Progenitor cell of endocrine pancreas (in vitro differentiated cells): ENCODE measurements at regions not wholly inside any gene's neighbourhood (a gene's known extent, or its start where the extent isn't known, plus 50 kb on each side); places are given as distances from the start of the nearest gene placed in this dataset.

Source experiments
- DNase-seq: peaks from one replicate; pipeline ENCODE4 v3.0.0; 2021; ENCODE audit warnings: low spot score; ENCODE audit not compliant: unreplicated experiment
- H3K27ac Mint-ChIP-seq: 2 replicates; pipeline ENCODE4 v1.8.0; 2021; ENCODE audit warnings: mild to moderate bottlenecking, moderate library complexity, mixed read lengths
- H3K27me3 Mint-ChIP-seq: 2 replicates; pipeline ENCODE4 v1.8.0; 2021; ENCODE audit warnings: mixed read lengths
- H3K36me3 Mint-ChIP-seq: 2 replicates; pipeline ENCODE4 v1.8.0; 2022; ENCODE audit warnings: mixed read lengths; ENCODE audit not compliant: insufficient read depth
- H3K4me1 Mint-ChIP-seq: 2 replicates; pipeline ENCODE4 v1.8.0; 2021; ENCODE audit warnings: low read depth, mixed read lengths
- H3K4me3 Mint-ChIP-seq: 2 replicates; pipeline ENCODE4 v1.8.0; 2021; ENCODE audit warnings: low read depth, mild to moderate bottlenecking, moderate library complexity, mixed read lengths
- H3K9me3 Mint-ChIP-seq: 2 replicates; pipeline ENCODE4 v1.8.0; 2021; ENCODE audit warnings: low read depth, mixed read lengths
- CTCF ChIP-seq: fragments of 200-600 bp; sonication (generic); IDR thresholded peaks from one replicate; pipeline ENCODE4 v1.5.0; 2021; ENCODE audit warnings: antibody characterized with exemption, mild to moderate bottlenecking; ENCODE audit not compliant: unreplicated experiment

- Mint-ChIP-seq H3K4me3 (no peak overlapping the region), H3K9me3 (peaks cover 7% of the 10 kb centered on the region), H3K36me3 (no peaks in the 10 kb centered on the region), H3K27me3 (no peaks in the 10 kb centered on the region), H3K4me1 (peaks cover 5% of the 10 kb centered on the region), H3K27ac (no peak overlapping the region)
- TF ChIP-seq CTCF: no peak
- DNase-seq: no peak
These were observed 356.5 kb downstream of the CDH9 start for GRCh38 chr5:26681861-26682260.

- Mint-ChIP-seq H3K4me3 (no peak overlapping the region), H3K36me3 (no peaks in the 10 kb centered on the region), H3K9me3 (no peaks in the 10 kb centered on the region), H3K27ac (no peak overlapping the region), H3K4me1 (peaks cover 5% of the 10 kb centered on the region), H3K27me3 (no peaks in the 10 kb centered on the region)
- DNase-seq: no peak
- no peak for TF ChIP-seq CTCF
These were observed 363.5 kb downstream of the CDH9 start for GRCh38 chr5:26674846-26675245.

GRCh38 chr5:26669523-26669922 is 368.9 kb downstream of the CDH9 start:
- no peak for TF ChIP-seq CTCF
- no peaks in the 10 kb centered on the region for H3K36me3 Mint-ChIP-seq
- no peaks in the 10 kb centered on the region for H3K4me1 Mint-ChIP-seq
- DNase-seq: no peak
- H3K9me3 Mint-ChIP-seq: no peaks in the 10 kb centered on the region
- no peaks in the 10 kb centered on the region for H3K27me3 Mint-ChIP-seq
- H3K27ac Mint-ChIP-seq: no peak overlapping the region
- no peak overlapping the region for H3K4me3 Mint-ChIP-seq

- Mint-ChIP-seq H3K4me1 (no peaks in the 10 kb centered on the region), H3K27me3 (no peaks in the 10 kb centered on the region), H3K36me3 (no peaks in the 10 kb centered on the region), H3K4me3 (no peak overlapping the region), H3K9me3 (no peaks in the 10 kb centered on the region), H3K27ac (no peak overlapping the region)
- DNase-seq: no peak
- no peak for TF ChIP-seq CTCF
These were observed 369.4 kb downstream of the CDH9 start for GRCh38 chr5:26669031-26669430.

GRCh38 chr5:26666371-26666770 is 372.0 kb downstream of the CDH9 start:
- Mint-ChIP-seq H3K27ac (no peak overlapping the region), H3K9me3 (no peaks in the 10 kb centered on the region), H3K36me3 (no peaks in the 10 kb centered on the region), H3K27me3 (no peaks in the 10 kb centered on the region), H3K4me1 (no peaks in the 10 kb centered on the region), H3K4me3 (no peak overlapping the region)
- no peak for DNase-seq
- TF ChIP-seq CTCF: no peak
